ENCODE measurements at regions not wholly inside any gene's neighbourhood (a gene's known extent, or its start where the extent isn't known, plus 50 kb on each side); places are given as distances from the start of the nearest gene placed in this dataset.

- no peaks in the 10 kb centered on the region for H3K4me1 ChIP-seq (ENCODE audit: control insufficient read depth in 1 of 2, insufficient read depth in 2 of 2, low read length in 2 of 2)
- no peaks in the 10 kb centered on the region for H3K36me3 ChIP-seq (ENCODE audit: control insufficient read depth in 1 of 2, insufficient read depth in 2 of 2, low read length in 2 of 2)
- H3K9me3 ChIP-seq (ENCODE audit: control insufficient read depth in 1 of 2, low read length in 2 of 2): no peaks in the 10 kb centered on the region
- no peak overlapping the region for H3K9ac ChIP-seq (ENCODE audit: low read depth in 1 of 2, low read length in 2 of 2)
- no peak overlapping the region for H3K27ac ChIP-seq (ENCODE audit: low read depth, low read length)
- no peaks in the 10 kb centered on the region for H3K27me3 ChIP-seq (ENCODE audit: control insufficient read depth in 1 of 2, insufficient read depth in 2 of 2, low read length in 2 of 2)
- no peak overlapping the region for H3K4me3 ChIP-seq (ENCODE audit: low read depth in 1 of 2, low read length in 2 of 2)
Measured at GRCh38 chr20:48552550-48552949, 275.2 kb downstream of the PREX1 start.

- Histone ChIP-seq H3K4me1 (ENCODE audit: control insufficient read depth in 1 of 2, insufficient read depth in 2 of 2, low read length in 2 of 2) (no peaks in the 10 kb centered on the region), H3K27ac (ENCODE audit: low read depth, low read length) (no peak overlapping the region), H3K9me3 (ENCODE audit: control insufficient read depth in 1 of 2, low read length in 2 of 2) (no peaks in the 10 kb centered on the region), H3K4me3 (ENCODE audit: low read depth in 1 of 2, low read length in 2 of 2) (no peak overlapping the region), H3K9ac (ENCODE audit: low read depth in 1 of 2, low read length in 2 of 2) (no peak overlapping the region), H3K27me3 (ENCODE audit: control insufficient read depth in 1 of 2, insufficient read depth in 2 of 2, low read length in 2 of 2) (no peaks in the 10 kb centered on the region), H3K36me3 (ENCODE audit: control insufficient read depth in 1 of 2, insufficient read depth in 2 of 2, low read length in 2 of 2) (no peaks in the 10 kb centered on the region)
Measured at GRCh38 chr20:48550814-48551213, 277.0 kb downstream of the PREX1 start.

- Histone ChIP-seq H3K27ac (ENCODE audit: low read depth, low read length) (no peak overlapping the region), H3K9me3 (ENCODE audit: control insufficient read depth in 1 of 2, low read length in 2 of 2) (no peaks in the 10 kb centered on the region), H3K9ac (ENCODE audit: low read depth in 1 of 2, low read length in 2 of 2) (no peak overlapping the region), H3K27me3 (ENCODE audit: control insufficient read depth in 1 of 2, insufficient read depth in 2 of 2, low read length in 2 of 2) (no peaks in the 10 kb centered on the region), H3K36me3 (ENCODE audit: control insufficient read depth in 1 of 2, insufficient read depth in 2 of 2, low read length in 2 of 2) (no peaks in the 10 kb centered on the region), H3K4me3 (ENCODE audit: low read depth in 1 of 2, low read length in 2 of 2) (no peak overlapping the region), H3K4me1 (ENCODE audit: control insufficient read depth in 1 of 2, insufficient read depth in 2 of 2, low read length in 2 of 2) (no peaks in the 10 kb centered on the region)
Measured at GRCh38 chr20:48547664-48548063, 280.1 kb downstream of the PREX1 start.

- Histone ChIP-seq H3K9me3 (ENCODE audit: control insufficient read depth in 1 of 2, low read length in 2 of 2) (no peaks in the 10 kb centered on the region), H3K36me3 (ENCODE audit: control insufficient read depth in 1 of 2, insufficient read depth in 2 of 2, low read length in 2 of 2) (no peaks in the 10 kb centered on the region), H3K4me3 (ENCODE audit: low read depth in 1 of 2, low read length in 2 of 2) (no peak overlapping the region), H3K27ac (ENCODE audit: low read depth, low read length) (no peak overlapping the region), H3K27me3 (ENCODE audit: control insufficient read depth in 1 of 2, insufficient read depth in 2 of 2, low read length in 2 of 2) (no peaks in the 10 kb centered on the region), H3K9ac (ENCODE audit: low read depth in 1 of 2, low read length in 2 of 2) (no peak overlapping the region), H3K4me1 (ENCODE audit: control insufficient read depth in 1 of 2, insufficient read depth in 2 of 2, low read length in 2 of 2) (no peaks in the 10 kb centered on the region)
Measured at GRCh38 chr20:48544402-48545339, 283.1 kb downstream of the PREX1 start.

GRCh38 chr20:48541581-48542071 is 286.2 kb downstream of the PREX1 start:
- Histone ChIP-seq H3K27me3 (ENCODE audit: control insufficient read depth in 1 of 2, insufficient read depth in 2 of 2, low read length in 2 of 2) (no peaks in the 10 kb centered on the region), H3K36me3 (ENCODE audit: control insufficient read depth in 1 of 2, insufficient read depth in 2 of 2, low read length in 2 of 2) (no peaks in the 10 kb centered on the region), H3K4me1 (ENCODE audit: control insufficient read depth in 1 of 2, insufficient read depth in 2 of 2, low read length in 2 of 2) (no peaks in the 10 kb centered on the region), H3K9ac (ENCODE audit: low read depth in 1 of 2, low read length in 2 of 2) (no peak overlapping the region), H3K9me3 (ENCODE audit: control insufficient read depth in 1 of 2, low read length in 2 of 2) (no peaks in the 10 kb centered on the region), H3K27ac (ENCODE audit: low read depth, low read length) (no peak overlapping the region), H3K4me3 (ENCODE audit: low read depth in 1 of 2, low read length in 2 of 2) (no peak overlapping the region)

- Histone ChIP-seq H3K27me3 (ENCODE audit: control insufficient read depth in 1 of 2, insufficient read depth in 2 of 2, low read length in 2 of 2) (no peaks in the 10 kb centered on the region), H3K4me3 (ENCODE audit: low read depth in 1 of 2, low read length in 2 of 2) (no peak overlapping the region), H3K36me3 (ENCODE audit: control insufficient read depth in 1 of 2, insufficient read depth in 2 of 2, low read length in 2 of 2) (no peaks in the 10 kb centered on the region), H3K27ac (ENCODE audit: low read depth, low read length) (no peak overlapping the region), H3K9ac (ENCODE audit: low read depth in 1 of 2, low read length in 2 of 2) (no peak overlapping the region), H3K9me3 (ENCODE audit: control insufficient read depth in 1 of 2, low read length in 2 of 2) (no peaks in the 10 kb centered on the region), H3K4me1 (ENCODE audit: control insufficient read depth in 1 of 2, insufficient read depth in 2 of 2, low read length in 2 of 2) (no peaks in the 10 kb centered on the region)
Measured at GRCh38 chr20:48538856-48539255, 288.9 kb downstream of the PREX1 start.

- Histone ChIP-seq H3K4me3 (ENCODE audit: low read depth in 1 of 2, low read length in 2 of 2) (no peak overlapping the region), H3K9me3 (ENCODE audit: control insufficient read depth in 1 of 2, low read length in 2 of 2) (no peaks in the 10 kb centered on the region), H3K4me1 (ENCODE audit: control insufficient read depth in 1 of 2, insufficient read depth in 2 of 2, low read length in 2 of 2) (no peaks in the 10 kb centered on the region), H3K27ac (ENCODE audit: low read depth, low read length) (no peak overlapping the region), H3K9ac (ENCODE audit: low read depth in 1 of 2, low read length in 2 of 2) (no peak overlapping the region), H3K36me3 (ENCODE audit: control insufficient read depth in 1 of 2, insufficient read depth in 2 of 2, low read length in 2 of 2) (no peaks in the 10 kb centered on the region), H3K27me3 (ENCODE audit: control insufficient read depth in 1 of 2, insufficient read depth in 2 of 2, low read length in 2 of 2) (no peaks in the 10 kb centered on the region)
Measured at GRCh38 chr20:48538058-48538825, 289.6 kb downstream of the PREX1 start.

- Histone ChIP-seq H3K9ac (ENCODE audit: low read depth in 1 of 2, low read length in 2 of 2) (no peak overlapping the region), H3K9me3 (ENCODE audit: control insufficient read depth in 1 of 2, low read length in 2 of 2) (no peaks in the 10 kb centered on the region), H3K4me3 (ENCODE audit: low read depth in 1 of 2, low read length in 2 of 2) (no peak overlapping the region), H3K4me1 (ENCODE audit: control insufficient read depth in 1 of 2, insufficient read depth in 2 of 2, low read length in 2 of 2) (no peaks in the 10 kb centered on the region), H3K27me3 (ENCODE audit: control insufficient read depth in 1 of 2, insufficient read depth in 2 of 2, low read length in 2 of 2) (no peaks in the 10 kb centered on the region), H3K27ac (ENCODE audit: low read depth, low read length) (no peak overlapping the region), H3K36me3 (ENCODE audit: control insufficient read depth in 1 of 2, insufficient read depth in 2 of 2, low read length in 2 of 2) (no peaks in the 10 kb centered on the region)
Measured at GRCh38 chr20:48536206-48536605, 291.6 kb downstream of the PREX1 start.

GRCh38 chr20:48535556-48535955 is 292.2 kb downstream of the PREX1 start:
- Histone ChIP-seq H3K4me3 (ENCODE audit: low read depth in 1 of 2, low read length in 2 of 2) (no peak overlapping the region), H3K27me3 (ENCODE audit: control insufficient read depth in 1 of 2, insufficient read depth in 2 of 2, low read length in 2 of 2) (no peaks in the 10 kb centered on the region)

GRCh38 chr20:48532028-48532427 is 295.8 kb downstream of the PREX1 start:
- no peaks in the 10 kb centered on the region for H3K9me3 ChIP-seq (ENCODE audit: control insufficient read depth in 1 of 2, low read length in 2 of 2)
- no peaks in the 10 kb centered on the region for H3K4me1 ChIP-seq (ENCODE audit: control insufficient read depth in 1 of 2, insufficient read depth in 2 of 2, low read length in 2 of 2)
- H3K36me3 ChIP-seq (ENCODE audit: control insufficient read depth in 1 of 2, insufficient read depth in 2 of 2, low read length in 2 of 2): no peaks in the 10 kb centered on the region
- no peaks in the 10 kb centered on the region for H3K27me3 ChIP-seq (ENCODE audit: control insufficient read depth in 1 of 2, insufficient read depth in 2 of 2, low read length in 2 of 2)
- no peak overlapping the region for H3K9ac ChIP-seq (ENCODE audit: low read depth in 1 of 2, low read length in 2 of 2)
- no peak overlapping the region for H3K27ac ChIP-seq (ENCODE audit: low read depth, low read length)
- H3K4me3 ChIP-seq (ENCODE audit: low read depth in 1 of 2, low read length in 2 of 2): no peak overlapping the region

More at GRCh38 chr20:48535556-48535955, 292.2 kb downstream of the PREX1 start:
- Histone ChIP-seq H3K27ac (ENCODE audit: low read depth, low read length) (no peak overlapping the region), H3K9ac (ENCODE audit: low read depth in 1 of 2, low read length in 2 of 2) (no peak overlapping the region), H3K36me3 (ENCODE audit: control insufficient read depth in 1 of 2, insufficient read depth in 2 of 2, low read length in 2 of 2) (no peaks in the 10 kb centered on the region), H3K9me3 (ENCODE audit: control insufficient read depth in 1 of 2, low read length in 2 of 2) (no peaks in the 10 kb centered on the region), H3K4me1 (ENCODE audit: control insufficient read depth in 1 of 2, insufficient read depth in 2 of 2, low read length in 2 of 2) (no peaks in the 10 kb centered on the region)
